Renal pelvis (tissue), 1 donor: ENCODE measurements at regions not wholly inside any gene's neighbourhood (a gene's known extent, or its start where the extent isn't known, plus 50 kb on each side); places are given as distances from the start of the nearest gene placed in this dataset.

Source experiments
- DNase-seq: peaks from one replicate; pipeline ENCODE4 v3.0.0-alpha.2; 2013

DNA sequence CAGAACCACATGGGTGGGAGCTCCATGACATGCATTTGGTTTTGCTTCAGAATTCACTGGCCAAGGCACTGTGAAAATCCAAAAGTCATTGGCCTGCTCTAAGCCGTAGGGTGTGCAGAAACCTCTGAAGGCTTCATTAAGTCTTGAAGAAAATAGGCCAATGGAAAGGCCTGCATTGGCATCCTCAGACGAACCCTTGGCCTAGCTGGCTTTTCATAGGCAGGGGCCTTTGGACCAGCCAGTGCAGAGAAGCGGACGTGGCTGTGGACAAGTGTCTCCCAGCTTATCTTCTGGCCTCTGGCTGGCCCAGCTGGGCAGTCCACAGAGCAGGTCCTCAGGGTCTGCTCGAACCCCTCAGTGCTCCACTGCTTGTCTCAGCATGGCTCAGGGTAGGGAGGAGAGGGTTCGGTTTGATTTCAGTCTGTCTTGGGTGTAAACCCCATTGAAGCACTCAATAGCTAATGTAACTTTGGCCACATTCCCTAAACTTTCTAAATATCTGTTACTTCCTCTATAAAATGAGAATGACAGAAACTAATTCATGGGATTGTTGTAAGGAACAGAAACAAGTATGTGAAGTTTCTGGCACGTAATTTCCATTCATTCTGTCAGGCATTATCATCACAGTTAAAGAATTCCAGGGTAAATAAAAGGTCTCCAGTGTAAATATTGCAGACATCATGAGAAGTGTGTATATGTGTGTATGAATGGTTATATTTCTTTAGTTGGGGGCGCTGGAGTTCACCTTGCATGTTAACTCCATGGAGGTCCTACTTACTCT is 125.5 kb downstream of the TFCP2L1 start:
- DNase-seq, result no peak

DNA sequence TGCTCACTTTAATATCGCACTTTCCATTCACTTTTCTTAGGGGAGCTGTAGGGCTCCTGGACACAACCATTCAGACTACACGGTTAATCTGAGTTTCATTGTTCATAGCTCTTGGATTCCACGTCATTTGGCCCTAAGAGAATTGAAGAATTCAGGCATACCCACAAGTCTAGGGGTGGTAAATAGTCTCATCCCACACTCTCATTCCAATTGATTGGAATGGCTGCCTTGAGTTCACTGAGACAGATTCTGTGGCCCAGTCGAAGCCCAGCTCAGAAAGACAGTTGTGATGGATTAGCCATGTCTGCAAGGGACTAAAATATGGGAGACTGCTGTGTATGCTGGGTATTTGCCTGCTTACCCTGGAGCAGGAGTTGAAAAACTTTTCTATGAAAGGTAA is 124.6 kb downstream of the TFCP2L1 start:
- no peak for DNase-seq

DNA sequence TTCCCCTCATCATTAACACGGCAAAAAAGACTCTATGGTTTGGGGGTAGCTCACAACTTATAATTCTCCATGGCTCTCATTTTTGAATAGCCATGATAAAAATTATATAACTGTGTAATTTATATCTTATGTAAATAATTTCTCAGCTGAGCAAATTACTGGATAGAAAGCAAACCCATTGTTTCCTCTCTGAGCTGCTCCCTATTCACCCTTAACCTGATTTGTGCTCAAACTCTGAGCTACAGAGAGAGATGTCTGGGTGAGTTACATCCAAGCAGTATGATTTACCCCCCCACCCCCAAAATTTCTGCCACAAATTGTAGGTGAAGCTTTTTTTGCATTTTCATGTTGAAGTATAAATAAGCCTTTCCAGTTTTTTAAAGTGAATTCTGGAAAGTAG is 123.7 kb downstream of the TFCP2L1 start:
- DNase-seq, result no peak

DNA sequence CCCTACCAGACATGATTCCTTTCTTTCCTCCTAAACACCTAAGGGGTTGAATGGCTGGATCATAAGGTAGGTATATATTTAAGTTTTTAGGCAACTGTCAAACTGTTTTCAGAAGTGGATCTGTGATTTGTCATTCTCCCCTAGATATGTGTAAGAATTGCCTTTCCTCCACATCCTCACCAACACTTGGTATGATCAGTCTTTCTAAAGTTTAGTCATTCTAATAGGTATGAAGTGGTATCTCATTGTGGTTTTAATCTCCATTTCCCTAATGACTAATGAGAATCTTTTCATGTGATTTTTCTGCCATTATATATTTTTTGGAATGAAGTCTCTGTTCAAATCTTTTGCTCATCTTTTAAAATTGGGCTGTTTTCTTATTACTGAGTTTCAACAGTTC is 122.1 kb downstream of the TFCP2L1 start:
- DNase-seq, result no peak

DNA sequence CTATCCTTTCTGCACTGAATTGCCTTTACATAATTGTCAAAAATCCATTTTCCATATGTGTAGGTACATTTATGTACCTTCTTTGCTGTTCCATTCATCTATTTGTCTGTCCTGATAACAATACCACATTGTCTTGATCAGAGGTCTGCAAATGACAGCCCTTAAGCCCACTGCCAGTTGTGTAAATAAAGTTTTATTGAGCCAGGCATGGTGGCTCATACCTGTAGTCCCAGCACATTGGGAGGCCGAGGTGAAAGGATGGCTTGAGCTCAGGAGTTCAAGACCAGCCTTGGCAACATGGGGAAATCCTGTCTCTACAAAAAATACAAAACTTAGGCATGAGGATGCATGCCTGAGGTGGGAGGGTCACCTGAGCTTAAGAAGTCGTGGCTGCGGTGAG is 121.0 kb downstream of the TFCP2L1 start:
- DNase-seq, result no peak

DNA sequence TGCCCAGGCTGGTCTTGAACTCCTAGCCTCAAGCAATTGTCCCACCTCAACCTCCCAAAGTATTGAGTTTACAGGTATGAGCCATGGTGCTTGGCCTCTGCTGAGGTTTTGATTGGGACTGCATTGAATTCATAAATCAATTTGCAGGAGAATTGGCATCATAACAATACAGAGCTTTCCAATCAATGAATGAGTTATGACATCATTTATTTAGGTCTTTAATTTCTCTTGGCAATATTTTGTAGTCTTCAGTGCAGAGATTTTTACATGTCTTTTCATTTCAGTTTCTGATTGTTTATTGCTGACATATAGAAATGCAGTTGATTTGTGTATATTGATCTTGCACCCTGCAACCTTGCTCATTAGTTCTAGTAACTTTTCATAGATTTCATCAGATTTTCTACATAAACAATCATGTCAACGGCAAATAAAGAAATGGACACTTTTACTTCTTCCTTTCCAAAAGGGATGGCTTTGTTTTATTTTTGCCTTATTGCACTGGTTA is 119.9 kb downstream of the TFCP2L1 start:
- no peak for DNase-seq
